GM19468 (cell line): ENCODE measurements at regions not wholly inside any gene's neighbourhood (a gene's known extent, or its start where the extent isn't known, plus 50 kb on each side); places are given as distances from the start of the nearest gene placed in this dataset.
"Not testable (repeated sequence)": the region's sequence is repeated elsewhere in the genome, so short reads cannot be mapped to it uniquely, and the experiment has no call there.

Experiments used
- ATAC-seq: cut with Tn5 transposase; IDR thresholded peaks from one replicate; pipeline ENCODE4 v1.9.1; 2021; ENCODE audit warnings: mild to moderate bottlenecking, moderate library complexity, moderate number of reproducible peaks; ENCODE audit not compliant: unreplicated experiment; ENCODE audit errors: extremely low read depth

- ATAC-seq = not testable (repeated sequence)
Measured at GRCh38 chr14:105859073-105859716, 332.8 kb downstream of the TMEM121 start.

DNA sequence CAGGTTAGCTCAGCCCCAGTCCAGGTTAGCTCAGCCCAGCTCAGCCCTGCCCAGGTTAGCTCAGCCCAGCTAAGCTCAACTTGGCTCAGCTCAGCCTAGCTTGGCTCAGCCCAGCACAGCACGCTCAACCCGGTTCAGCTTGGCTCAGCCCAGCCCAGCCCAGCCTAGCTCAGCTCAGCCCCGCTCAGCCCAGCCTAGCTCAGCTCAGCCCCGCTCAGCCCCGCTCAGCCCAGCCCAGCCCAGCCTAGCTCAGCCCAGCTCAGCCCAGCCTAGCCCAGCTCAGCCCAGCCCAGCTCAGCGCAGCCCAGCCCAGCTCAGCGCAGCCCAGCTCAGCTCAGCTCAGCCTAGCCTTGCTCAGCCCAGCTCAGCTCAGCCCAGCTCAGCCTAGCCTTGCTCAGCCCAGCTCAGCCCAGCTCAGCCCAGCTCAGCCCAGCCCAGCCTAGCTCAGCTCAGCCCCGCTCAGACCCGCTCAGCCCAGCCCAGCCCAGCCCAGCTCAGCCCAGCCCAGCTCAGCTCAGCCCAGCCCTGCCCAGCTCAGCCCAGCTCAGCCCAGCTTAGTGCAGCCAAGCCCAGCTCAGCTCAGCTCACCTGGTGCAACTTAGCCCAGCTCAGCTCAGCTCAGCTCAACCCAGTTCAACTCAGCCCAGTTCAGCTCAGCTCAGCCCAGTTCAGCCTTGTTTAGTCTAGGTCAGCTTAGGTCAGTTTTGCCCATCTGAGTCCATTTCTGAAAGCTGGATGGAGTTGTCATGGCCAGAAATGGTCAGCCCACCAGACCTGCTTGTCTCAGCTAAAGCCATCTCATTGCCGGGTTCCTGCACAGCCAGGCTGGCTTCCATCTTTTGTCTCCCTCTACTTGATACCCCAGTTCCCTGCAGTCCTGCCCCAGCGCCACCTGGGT lies 333.6 kb downstream of the TMEM121 start:
- ATAC-seq = no peak

DNA sequence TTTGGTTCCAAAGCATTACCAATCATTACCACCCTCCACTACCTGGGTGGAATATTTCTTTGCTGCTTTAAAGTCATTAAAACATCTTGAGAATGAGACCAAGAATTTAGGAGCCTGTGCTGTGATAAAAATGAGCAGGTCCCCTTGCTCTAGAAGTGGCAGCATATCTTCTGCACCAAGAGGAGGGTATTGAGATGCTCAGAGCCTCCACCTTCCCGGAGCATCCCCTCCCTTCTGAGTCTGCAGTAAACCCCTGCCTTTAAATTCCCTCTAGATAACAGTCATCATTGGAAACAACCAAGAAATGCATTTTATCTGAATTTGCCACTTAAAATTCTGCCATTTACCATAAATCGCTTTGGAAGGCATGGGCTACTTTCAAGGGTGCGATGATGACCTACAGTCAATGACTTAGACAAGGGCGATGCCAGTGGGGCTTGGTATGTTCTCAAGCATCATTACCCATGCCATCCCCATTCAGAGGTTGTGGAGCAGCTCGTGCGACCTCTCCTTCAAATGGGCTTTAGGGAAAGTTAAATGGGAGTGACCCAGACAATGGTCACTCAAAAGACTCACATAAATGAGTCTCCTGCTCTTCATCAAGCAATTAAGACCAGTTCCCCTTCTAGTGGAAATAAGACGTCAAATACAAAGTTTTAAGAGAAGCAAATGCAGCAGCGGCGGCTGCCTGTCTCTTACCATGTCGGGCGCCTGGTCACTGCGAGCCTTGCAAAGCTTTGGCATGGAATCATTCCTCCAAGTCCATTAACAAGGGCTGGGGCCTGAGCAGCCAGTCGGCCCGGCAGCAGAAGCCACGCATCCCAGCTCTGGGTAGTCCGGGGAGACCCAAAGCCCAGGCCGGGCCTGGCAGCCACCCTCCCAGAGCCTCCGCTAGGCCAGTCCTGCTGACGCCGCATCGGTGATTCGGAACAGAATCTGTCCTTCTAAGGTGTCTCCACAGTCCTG lies 334.5 kb downstream of the TMEM121 start:
- ATAC-seq = no peak

GRCh38 chr14:105861985-105862465 lies 335.6 kb downstream of the TMEM121 start:
- no peak for ATAC-seq

- ATAC-seq = no peak
Measured at GRCh38 chr14:105862581-105863239, 336.3 kb downstream of the TMEM121 start.

DNA sequence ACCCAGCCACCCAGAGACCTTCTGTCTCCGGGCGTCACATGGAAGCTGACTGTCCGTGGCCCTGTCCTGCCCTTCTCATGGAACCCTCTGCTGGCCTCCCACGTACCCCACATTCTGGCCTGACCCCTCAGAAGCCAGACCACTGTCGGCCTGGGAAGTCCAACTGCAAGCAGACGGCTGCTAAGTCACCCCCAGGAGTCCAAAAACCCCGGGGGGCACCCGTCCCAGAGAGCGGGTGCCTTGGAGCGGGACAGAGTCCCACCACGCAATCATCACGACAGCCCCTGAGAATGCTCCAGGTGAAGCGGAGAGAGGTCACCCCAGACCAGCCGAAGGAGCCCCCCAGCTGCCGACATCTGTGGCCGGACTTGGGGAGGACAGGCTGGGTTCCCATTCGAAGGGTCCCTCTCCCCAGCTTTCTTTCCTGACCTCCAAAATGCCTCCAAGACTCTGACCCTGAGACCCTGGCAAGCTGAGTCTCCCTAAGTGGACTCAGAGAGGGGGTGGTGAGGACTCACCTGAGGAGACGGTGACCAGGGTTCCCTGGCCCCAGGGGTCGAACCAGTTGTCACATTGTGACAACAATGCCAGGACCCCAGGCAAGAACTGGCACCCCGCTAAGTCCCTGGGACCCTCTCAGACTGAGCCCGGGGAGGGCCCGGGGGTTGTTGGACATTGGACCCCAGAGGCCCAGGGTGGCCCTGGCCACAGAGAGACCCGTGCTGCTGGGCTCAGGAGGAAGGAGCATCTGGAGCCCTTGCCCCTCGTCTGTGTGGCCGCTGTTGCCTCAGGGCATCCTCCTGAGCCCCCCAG lies 337.1 kb downstream of the TMEM121 start:
- no peak for ATAC-seq

- ATAC-seq = no peak
Measured at GRCh38 chr14:105864116-105864515, 337.7 kb downstream of the TMEM121 start.

DNA sequence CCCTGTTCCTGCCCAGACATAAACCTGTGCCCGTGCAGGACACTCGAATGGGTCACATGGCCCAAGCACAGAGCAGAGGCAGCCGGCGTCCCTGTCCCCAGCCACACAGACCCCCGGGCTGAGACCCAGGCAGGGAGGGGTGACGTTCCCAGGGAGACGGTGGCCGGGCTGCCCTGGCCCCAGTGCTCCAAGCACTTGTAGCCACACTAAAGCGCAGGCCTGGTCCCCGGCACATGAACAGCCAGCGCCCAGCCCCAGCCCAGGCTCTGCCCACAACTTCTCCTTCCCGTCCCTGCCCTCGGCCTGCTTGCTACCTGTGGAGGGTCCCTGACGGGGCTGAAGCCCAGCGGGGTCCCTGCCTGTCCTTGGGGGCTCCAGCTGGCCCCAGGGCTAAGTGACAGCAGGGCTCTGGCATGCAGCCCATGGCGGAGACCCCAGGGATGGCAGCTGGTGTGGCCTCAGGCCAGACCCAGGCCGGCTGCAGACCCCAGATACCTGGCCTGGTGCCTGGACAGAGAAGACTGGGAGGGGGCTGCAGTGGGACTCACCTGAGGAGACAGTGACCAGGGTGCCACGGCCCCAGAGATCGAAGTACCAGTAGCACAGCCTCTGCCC lies 338.4 kb downstream of the TMEM121 start:
- no peak for ATAC-seq

DNA sequence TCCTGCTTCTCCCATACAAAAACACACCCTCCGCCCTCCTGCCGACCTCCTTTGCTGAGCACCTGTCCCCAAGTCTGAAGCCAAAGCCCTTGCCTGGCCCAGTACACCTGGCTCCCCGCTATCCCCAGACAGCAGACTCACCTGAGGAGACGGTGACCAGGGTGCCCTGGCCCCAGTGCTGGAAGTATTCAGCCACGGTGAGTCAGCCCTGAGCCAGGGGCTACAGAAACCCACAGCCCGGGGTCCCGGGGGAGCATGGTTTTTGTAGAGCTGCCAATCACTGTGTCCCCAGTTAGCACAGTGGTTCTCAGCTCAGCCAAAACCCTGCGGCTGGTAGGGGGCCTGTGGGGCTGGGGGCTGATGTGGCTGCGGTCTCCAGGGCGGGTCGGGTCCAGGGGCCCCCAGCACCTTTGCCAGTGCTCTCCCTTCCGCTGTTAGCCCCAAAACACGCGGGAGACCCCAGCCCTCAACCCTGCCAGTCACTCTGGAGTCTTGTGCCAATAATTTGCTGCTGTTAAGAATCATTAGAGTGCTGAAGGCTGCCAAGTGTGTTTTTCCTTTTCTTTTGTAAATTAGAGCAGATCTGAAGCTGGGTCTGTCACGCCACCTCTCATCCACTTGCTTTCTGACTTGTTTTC lies 339.0 kb downstream of the TMEM121 start:
- ATAC-seq = no peak

- ATAC-seq = no peak
Measured at GRCh38 chr14:105865904-105866840, 339.8 kb downstream of the TMEM121 start.

GRCh38 chr14:105866841-105867321 lies 340.5 kb downstream of the TMEM121 start:
- no peak for ATAC-seq

DNA sequence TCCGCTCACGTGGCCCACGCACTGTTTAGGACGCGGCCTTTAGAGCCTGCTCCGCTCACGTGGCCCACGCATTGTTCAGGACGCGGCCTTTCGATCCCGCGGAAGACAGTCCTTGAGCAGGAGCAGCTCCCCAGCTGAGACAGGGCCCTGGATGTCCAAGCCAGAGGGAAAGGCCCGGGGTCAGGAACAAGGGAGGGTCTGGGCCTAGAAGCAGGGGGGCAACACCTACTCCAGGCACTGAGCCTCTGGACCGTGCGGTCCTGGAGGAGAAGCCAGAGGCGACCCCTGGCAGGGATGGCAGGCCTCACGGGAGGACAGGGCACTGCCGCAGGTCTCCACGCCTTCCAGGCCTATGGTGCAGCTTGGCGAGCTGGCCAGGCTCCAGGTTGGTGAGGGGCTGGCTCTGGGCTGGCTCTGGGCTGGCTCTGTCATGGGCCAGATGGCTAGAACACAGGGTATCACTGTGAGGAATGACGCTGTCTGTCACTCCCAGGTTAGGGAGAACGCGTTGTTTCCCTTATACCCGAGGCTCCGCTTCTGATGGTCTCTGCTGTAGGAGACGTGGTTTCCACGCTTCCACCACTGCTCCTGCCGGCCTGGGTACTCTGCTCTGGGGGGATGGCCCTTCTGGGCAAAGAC lies 341.7 kb downstream of the TMEM121 start:
- no peak for ATAC-seq

- ATAC-seq = no peak
Measured at GRCh38 chr14:105871590-105871989, 345.2 kb downstream of the TMEM121 start.

DNA sequence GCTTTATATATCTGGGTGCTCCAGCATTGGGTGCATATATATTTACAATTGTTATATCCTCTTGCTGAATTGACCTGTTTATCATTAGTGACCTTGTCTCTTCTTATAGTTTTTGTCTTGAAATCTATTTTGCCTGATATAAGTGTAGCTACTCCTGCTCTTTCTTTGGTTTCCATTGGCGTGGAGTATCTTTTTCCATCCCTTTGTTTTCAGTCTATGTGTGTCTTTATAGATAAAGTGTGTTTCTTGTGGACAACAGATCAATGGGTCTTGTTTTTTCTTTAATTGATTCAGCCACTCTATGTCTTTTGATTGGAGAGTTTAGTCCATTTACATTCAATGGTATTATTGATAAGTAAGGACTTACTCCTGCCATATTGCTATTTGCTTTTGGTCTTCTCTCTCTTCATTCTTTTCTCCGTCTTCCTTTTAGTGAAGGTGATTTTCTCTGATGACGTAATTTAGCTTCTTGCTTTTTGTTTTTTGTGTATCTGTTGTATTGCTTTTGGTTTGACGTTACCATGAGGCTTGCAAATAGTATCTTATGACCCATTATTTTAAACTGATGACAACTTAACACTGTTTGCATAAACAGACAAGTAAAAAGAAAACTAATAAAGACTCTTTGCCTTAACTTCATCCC lies 347.6 kb downstream of the TMEM121 start:
- ATAC-seq = no peak

GRCh38 chr14:105876158-105876557 lies 349.8 kb downstream of the TMEM121 start:
- no peak for ATAC-seq

GRCh38 chr14:105876829-105877228 lies 350.4 kb downstream of the TMEM121 start:
- no peak for ATAC-seq
